SK-N-SH (cell line): ENCODE measurements at regions not wholly inside any gene's neighbourhood (a gene's known extent, or its start where the extent isn't known, plus 50 kb on each side); places are given as distances from the start of the nearest gene placed in this dataset.

Source experiments
- CTCF ChIP-seq: fragments of 200-600 bp; sonication (generic); IDR thresholded peaks from 2 replicates; pipeline ENCODE4 v1.6.1; 2017; ENCODE audit warnings: antibody characterized with exemption, mild to moderate bottlenecking, moderate library complexity
- RCOR1 ChIP-seq: fragments of 150-350 bp; IDR thresholded peaks from 2 replicates; pipeline ENCODE4 v1.6.1; 2017; ENCODE audit warnings: antibody characterized with exemption, low read length
- YY1 ChIP-seq: IDR thresholded peaks from 2 replicates; pipeline ENCODE4 v1.4.0; 2012; ENCODE audit warnings: low read depth, mild to moderate bottlenecking

- no peak for TF ChIP-seq CTCF
- no peak for TF ChIP-seq RCOR1
- TF ChIP-seq YY1: no peak
Measured at GRCh38 chr7:117995850-117996650, 122.8 kb upstream of the CTTNBP2 start.
